ENCODE measurements at regions not wholly inside any gene's neighbourhood (a gene's known extent, or its start where the extent isn't known, plus 50 kb on each side); places are given as distances from the start of the nearest gene placed in this dataset.

GRCh38 chr15:29528276-29528675 is 258.7 kb upstream of the NSMCE3 start:
- 0% methylated on average over 1 of the region's 1 CpG for WGBS, 2 experiments (ENCODE audit: low coverage in 1 of 2, low lambda C conversion rate in 2 of 2, missing lambda C conversion rate in 2 of 2)
- Histone ChIP-seq H3K9ac (no peak overlapping the region), H2AFZ (no peak overlapping the region), H3K4me2 (ENCODE audit: unreplicated experiment) (no peak overlapping the region), H3K4me3 (no peak overlapping the region), H4K20me1 (ENCODE audit: insufficient read depth) (no peaks in the 10 kb centered on the region), H3K36me3 (ENCODE audit: low read depth) (no peaks in the 10 kb centered on the region), H3K4me1 (ENCODE audit: insufficient read depth) (no peaks in the 10 kb centered on the region), H3K9me2 (ENCODE audit: insufficient read depth) (no peaks in the 10 kb centered on the region), H3K9me3 (ENCODE audit: low read depth) (no peaks in the 10 kb centered on the region), H3K79me2 (ENCODE audit: insufficient read depth) (no peaks in the 10 kb centered on the region), H3K27ac (no peak overlapping the region), H3F3A (ENCODE audit: insufficient read depth) (no peaks in the 10 kb centered on the region), H3K27me3 (replicated peaks; ENCODE audit: insufficient read depth) (no peaks in the 10 kb centered on the region)
- in situ Hi-C loops (cut with MboI): no loop called here
- DNase-seq: no peak
- no peak for TF ChIP-seq EZH2 (IDR thresholded peaks at IDR 0.05; ENCODE audit: insufficient read depth, poor library complexity, severe bottlenecking)
- no peak for TF ChIP-seq EZH2phosphoT487 (IDR thresholded peaks at IDR 0.05; ENCODE audit: insufficient read depth, low read depth)

- 11 to 15% methylated on average over 5 of the region's 5 CpGs for WGBS, 2 experiments (ENCODE audit: low coverage in 1 of 2, low lambda C conversion rate in 2 of 2, missing lambda C conversion rate in 2 of 2)
- no peak overlapping the region for H3K4me3 ChIP-seq
- TF ChIP-seq EZH2 (IDR thresholded peaks at IDR 0.05; ENCODE audit: insufficient read depth, poor library complexity, severe bottlenecking) (no peak), EZH2phosphoT487 (IDR thresholded peaks at IDR 0.05; ENCODE audit: insufficient read depth, low read depth) (no peak)
- no peaks in the 10 kb centered on the region for H3K79me2 ChIP-seq (ENCODE audit: insufficient read depth)
- in situ Hi-C loops (cut with MboI): no loop called here
- H3K9ac ChIP-seq: no peak overlapping the region
- H2AFZ ChIP-seq: no peak overlapping the region
- no peaks in the 10 kb centered on the region for H3K27me3 ChIP-seq (replicated peaks; ENCODE audit: insufficient read depth)
- H3K36me3 ChIP-seq (ENCODE audit: low read depth): no peaks in the 10 kb centered on the region
- H3K9me3 ChIP-seq (ENCODE audit: low read depth): no peaks in the 10 kb centered on the region
- no peak for DNase-seq
- H3F3A ChIP-seq (ENCODE audit: insufficient read depth): no peaks in the 10 kb centered on the region
- H3K4me2 ChIP-seq (ENCODE audit: unreplicated experiment): no peak overlapping the region
- no peaks in the 10 kb centered on the region for H3K4me1 ChIP-seq (ENCODE audit: insufficient read depth)
- no peaks in the 10 kb centered on the region for H4K20me1 ChIP-seq (ENCODE audit: insufficient read depth)
- no peaks in the 10 kb centered on the region for H3K9me2 ChIP-seq (ENCODE audit: insufficient read depth)
- H3K27ac ChIP-seq: no peak overlapping the region
These were observed 257.2 kb upstream of the NSMCE3 start for GRCh38 chr15:29526802-29527201.

- Histone ChIP-seq H3K9me2 (ENCODE audit: insufficient read depth) (no peaks in the 10 kb centered on the region), H3K79me2 (ENCODE audit: insufficient read depth) (no peaks in the 10 kb centered on the region), H3K4me1 (ENCODE audit: insufficient read depth) (no peaks in the 10 kb centered on the region), H4K20me1 (ENCODE audit: insufficient read depth) (no peaks in the 10 kb centered on the region), H3K36me3 (ENCODE audit: low read depth) (no peaks in the 10 kb centered on the region), H3K27ac (no peak overlapping the region), H3K27me3 (replicated peaks; ENCODE audit: insufficient read depth) (no peaks in the 10 kb centered on the region), H3K4me3 (no peak overlapping the region), H3K9ac (no peak overlapping the region), H3K4me2 (ENCODE audit: unreplicated experiment) (no peak overlapping the region), H3K9me3 (ENCODE audit: low read depth) (no peaks in the 10 kb centered on the region), H3F3A (ENCODE audit: insufficient read depth) (no peaks in the 10 kb centered on the region), H2AFZ (no peak overlapping the region)
- 6 to 10% methylated on average over 7 of the region's 7 CpGs for WGBS, 2 experiments (ENCODE audit: low coverage in 1 of 2, low lambda C conversion rate in 2 of 2, missing lambda C conversion rate in 2 of 2)
- in situ Hi-C loops (cut with MboI): no loop called here
- TF ChIP-seq EZH2 (IDR thresholded peaks at IDR 0.05; ENCODE audit: insufficient read depth, poor library complexity, severe bottlenecking): no peak
- TF ChIP-seq EZH2phosphoT487 (IDR thresholded peaks at IDR 0.05; ENCODE audit: insufficient read depth, low read depth): no peak
- no peak for DNase-seq
These were observed 253.0 kb upstream of the NSMCE3 start for GRCh38 chr15:29522373-29523276.

- in situ Hi-C loops (cut with MboI): no loop called here
- no peak overlapping the region for H3K4me2 ChIP-seq (ENCODE audit: unreplicated experiment)
- no peak overlapping the region for H2AFZ ChIP-seq
- no peaks in the 10 kb centered on the region for H3F3A ChIP-seq (ENCODE audit: insufficient read depth)
- H4K20me1 ChIP-seq (ENCODE audit: insufficient read depth): no peaks in the 10 kb centered on the region
- H3K9me3 ChIP-seq (ENCODE audit: low read depth): no peaks in the 10 kb centered on the region
- no peaks in the 10 kb centered on the region for H3K36me3 ChIP-seq (ENCODE audit: low read depth)
- H3K79me2 ChIP-seq (ENCODE audit: insufficient read depth): no peaks in the 10 kb centered on the region
- H3K9ac ChIP-seq: no peak overlapping the region
- TF ChIP-seq EZH2phosphoT487 (IDR thresholded peaks at IDR 0.05; ENCODE audit: insufficient read depth, low read depth) (no peak), EZH2 (IDR thresholded peaks at IDR 0.05; ENCODE audit: insufficient read depth, poor library complexity, severe bottlenecking) (no peak)
- no peak overlapping the region for H3K4me3 ChIP-seq
- H3K27me3 ChIP-seq (replicated peaks; ENCODE audit: insufficient read depth): no peaks in the 10 kb centered on the region
- no peak for DNase-seq
- no peak overlapping the region for H3K27ac ChIP-seq
- WGBS, 2 experiments (ENCODE audit: low coverage in 1 of 2, low lambda C conversion rate in 2 of 2, missing lambda C conversion rate in 2 of 2): 8 to 9% methylated on average over 4 of the region's 4 CpGs
- no peaks in the 10 kb centered on the region for H3K9me2 ChIP-seq (ENCODE audit: insufficient read depth)
- H3K4me1 ChIP-seq (ENCODE audit: insufficient read depth): no peaks in the 10 kb centered on the region
These were observed 248.8 kb upstream of the NSMCE3 start for GRCh38 chr15:29518442-29518841.
